A673 (cell line): ENCODE measurements at regions not wholly inside any gene's neighbourhood (a gene's known extent, or its start where the extent isn't known, plus 50 kb on each side); places are given as distances from the start of the nearest gene placed in this dataset.

Experiments used
- EZH2 ChIP-seq: fragments of 200-600 bp; sonication (generic); IDR thresholded peaks from 2 replicates; pipeline ENCODE4 v1.6.1; 2017; ENCODE audit warnings: borderline replicate concordance, low read depth, mild to moderate bottlenecking, mixed read lengths, antibody characterized with exemption, low read length; ENCODE audit not compliant: poor library complexity, severe bottlenecking
- TF ChIP-seq, protein P1 (sequence below): fragments of 300-800, 200-600 bp; sonication (generic); conservative IDR thresholded peaks from 2 replicates; pipeline ENCODE4 v1.5.1; 2017; ENCODE audit warnings: low read depth, mild to moderate bottlenecking, antibody characterized with exemption, low read length, moderate library complexity, mixed read lengths

DNA sequence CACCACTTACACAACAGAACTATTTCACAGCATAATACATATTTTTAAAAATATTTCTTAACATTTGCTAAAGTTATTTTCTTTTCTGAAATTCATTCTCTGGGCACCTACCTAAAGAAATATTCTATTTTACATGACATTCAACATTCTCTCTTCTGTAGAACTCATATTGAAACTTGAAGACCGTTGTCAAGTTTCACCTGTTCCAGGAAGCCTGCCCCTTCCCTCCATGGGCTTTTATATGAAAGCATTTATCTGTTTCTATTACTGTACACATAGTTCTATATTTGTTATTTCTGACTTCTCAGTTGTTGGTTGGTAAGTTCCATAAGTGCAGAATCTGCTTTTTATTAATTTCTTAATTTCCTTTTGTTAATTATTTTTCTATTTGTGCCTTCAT, 204.3 kb upstream of the ALCAM start:
- TF ChIP-seq, protein P1, sequence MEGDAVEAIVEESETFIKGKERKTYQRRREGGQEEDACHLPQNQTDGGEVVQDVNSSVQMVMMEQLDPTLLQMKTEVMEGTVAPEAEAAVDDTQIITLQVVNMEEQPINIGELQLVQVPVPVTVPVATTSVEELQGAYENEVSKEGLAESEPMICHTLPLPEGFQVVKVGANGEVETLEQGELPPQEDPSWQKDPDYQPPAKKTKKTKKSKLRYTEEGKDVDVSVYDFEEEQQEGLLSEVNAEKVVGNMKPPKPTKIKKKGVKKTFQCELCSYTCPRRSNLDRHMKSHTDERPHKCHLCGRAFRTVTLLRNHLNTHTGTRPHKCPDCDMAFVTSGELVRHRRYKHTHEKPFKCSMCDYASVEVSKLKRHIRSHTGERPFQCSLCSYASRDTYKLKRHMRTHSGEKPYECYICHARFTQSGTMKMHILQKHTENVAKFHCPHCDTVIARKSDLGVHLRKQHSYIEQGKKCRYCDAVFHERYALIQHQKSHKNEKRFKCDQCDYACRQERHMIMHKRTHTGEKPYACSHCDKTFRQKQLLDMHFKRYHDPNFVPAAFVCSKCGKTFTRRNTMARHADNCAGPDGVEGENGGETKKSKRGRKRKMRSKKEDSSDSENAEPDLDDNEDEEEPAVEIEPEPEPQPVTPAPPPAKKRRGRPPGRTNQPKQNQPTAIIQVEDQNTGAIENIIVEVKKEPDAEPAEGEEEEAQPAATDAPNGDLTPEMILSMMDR = no peak
- no peak for TF ChIP-seq EZH2
